ENCODE measurements at regions not wholly inside any gene's neighbourhood (a gene's known extent, or its start where the extent isn't known, plus 50 kb on each side); places are given as distances from the start of the nearest gene placed in this dataset.
"Not testable (repeated sequence)": the region's sequence is repeated elsewhere in the genome, so short reads cannot be mapped to it uniquely, and the experiment has no call there.

DNA sequence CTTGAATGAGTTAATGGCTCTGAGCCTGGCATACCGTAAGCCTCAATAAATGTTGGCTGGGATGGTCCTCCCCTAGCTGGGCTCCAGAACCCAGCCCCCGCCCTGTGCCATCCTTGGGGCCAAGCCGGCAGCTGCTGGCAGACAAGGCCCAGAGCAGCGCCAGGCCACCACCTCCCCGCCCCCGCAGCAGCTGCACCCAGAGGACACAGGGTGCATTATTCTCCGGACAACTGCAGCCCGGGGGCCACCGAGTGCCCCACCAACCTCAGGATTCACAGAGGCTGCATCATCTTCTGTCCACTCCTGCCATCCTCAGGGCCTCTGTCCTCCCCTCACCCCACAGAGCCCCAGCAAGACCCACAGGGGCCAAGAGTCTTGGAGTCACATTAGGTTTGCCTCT is 92.7 kb downstream of the NCOR2 start:
- no peak for DNase-seq

DNA sequence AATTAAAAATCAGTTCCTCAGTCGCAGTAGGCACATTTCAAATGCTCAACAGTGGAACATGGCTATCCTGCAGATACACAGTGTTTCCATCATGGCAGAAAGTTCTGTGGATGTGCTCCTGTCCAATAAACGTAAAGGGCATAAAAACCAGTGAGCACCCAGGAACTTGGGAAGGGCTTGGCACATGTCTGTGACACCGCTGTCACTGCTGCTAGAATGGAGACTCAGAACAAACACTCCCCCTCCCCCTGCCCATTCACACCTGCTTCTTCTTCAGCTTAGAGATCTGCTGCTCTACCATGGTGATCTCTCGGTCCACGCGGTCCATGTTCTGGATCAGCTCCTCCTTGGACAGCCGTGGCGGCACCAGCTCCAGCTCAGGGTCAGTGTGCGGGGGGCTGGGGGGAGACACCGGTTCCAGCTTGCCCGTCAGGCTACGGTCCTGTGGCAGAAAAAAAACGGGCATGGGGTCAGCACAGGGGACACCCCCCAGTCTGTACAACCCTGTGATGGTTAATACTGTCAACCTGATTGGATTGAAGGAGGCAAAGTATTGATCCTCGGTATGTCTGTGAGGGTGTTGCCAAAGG is 94.6 kb downstream of the NCOR2 start:
- no peak for DNase-seq

DNA sequence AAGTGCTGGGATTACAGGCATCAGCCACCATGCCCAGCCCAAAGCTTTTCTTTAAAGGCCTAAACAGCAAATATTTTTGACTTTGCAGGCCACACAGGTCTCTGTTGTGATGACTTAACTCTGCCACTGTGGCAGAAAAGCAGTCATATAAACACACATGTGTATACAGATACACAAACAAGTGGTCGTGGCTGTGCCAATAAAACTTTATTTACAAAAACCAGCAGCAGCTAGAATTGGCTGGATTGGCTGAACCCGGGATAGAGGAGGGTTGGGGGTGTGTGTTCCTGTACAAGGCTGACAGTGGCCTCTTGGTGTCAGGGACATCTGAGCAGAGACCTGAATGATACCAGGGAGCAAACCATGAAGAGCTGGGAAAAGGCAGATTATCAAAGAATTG is 95.6 kb downstream of the NCOR2 start:
- DNase-seq = no peak

DNA sequence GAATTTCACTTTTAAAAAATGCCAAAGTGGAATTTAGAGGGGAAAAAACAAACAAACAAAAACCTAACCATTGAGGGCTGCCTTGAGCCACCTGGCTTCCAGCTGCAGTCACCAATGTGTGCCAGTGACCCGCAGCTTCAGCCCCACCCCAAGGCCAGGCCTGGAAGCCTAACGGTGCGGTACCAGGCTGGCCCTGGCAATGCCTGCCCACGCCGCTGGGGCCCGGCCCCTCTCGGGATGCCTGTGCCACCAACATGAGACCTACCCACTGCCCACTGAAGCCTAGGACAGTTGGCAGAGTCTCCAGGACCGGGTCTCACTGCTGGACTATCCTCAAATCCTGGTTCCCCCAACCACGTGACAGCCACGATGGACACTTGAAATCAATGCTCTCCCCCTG is 96.6 kb downstream of the NCOR2 start:
- DNase-seq = no peak

DNA sequence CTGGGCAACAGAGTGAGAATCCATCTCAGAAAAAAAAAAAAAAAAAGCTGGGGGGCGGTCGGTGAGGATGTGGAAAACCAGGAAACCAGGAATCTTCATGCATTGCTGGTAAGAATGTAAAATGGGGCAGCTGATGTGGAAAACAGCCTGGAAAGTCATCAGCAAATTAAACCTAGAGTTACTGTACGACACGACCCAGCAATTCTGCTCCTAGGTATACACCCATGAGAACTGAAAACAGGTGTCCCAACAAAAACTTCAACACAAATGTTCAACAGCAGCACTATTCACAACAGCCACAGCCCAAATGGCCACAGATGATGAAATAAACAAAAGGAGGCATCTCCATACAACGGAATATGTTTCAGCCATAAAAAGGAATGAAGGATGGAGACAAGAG is 97.3 kb downstream of the NCOR2 start:
- no peak for DNase-seq

DNA sequence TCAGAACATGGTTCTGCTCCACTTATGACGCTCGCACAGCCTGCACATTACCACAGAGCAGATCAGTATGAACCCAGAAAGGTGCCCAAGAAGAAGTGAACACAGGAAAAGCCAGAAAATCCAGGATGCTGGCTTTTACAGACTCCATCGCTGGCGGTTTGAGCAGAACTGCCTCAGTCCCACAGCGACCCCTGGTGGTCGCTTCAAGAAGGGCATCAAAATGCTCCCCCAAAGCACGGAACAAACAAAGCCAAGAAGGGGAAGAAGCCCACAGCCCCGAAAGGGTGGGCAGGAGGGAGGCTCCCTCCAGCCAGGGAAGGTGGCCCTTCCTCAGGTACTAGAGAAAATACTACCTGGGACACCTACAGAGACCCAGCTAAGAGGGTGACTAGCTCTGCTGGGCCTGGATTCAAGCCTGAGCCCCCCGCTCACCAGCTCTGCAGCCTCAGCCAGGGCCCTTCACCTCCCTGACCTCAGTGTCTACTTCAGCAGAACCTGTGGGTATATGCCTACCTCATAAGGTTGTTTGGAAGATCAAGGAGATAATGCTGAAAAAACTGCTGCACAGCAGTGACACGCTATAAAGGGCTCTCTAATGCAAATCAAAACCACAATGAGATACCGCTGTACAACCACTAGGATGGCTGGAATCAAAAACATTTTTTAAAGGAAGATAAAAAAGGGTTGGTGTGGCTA is 98.1 kb downstream of the NCOR2 start:
- DNase-seq = no peak

DNA sequence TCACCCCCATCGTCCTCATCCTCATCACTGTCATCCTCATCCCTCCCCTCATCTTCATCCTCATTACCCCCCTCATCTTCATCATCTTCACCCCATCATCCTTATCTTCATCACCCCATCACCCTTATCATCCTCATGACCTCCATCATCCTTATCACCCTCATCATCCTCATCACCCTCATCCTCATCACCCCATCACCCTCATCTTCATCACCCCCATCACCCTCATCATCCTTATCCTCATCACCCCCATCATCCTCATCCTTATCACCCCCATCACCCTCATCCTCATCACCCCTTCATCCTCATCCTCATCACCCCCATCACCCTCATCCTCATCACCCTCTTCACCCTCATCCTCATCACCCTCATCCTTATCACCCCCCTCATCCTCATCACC is 99.9 kb downstream of the NCOR2 start:
- not testable (repeated sequence) for DNase-seq

DNA sequence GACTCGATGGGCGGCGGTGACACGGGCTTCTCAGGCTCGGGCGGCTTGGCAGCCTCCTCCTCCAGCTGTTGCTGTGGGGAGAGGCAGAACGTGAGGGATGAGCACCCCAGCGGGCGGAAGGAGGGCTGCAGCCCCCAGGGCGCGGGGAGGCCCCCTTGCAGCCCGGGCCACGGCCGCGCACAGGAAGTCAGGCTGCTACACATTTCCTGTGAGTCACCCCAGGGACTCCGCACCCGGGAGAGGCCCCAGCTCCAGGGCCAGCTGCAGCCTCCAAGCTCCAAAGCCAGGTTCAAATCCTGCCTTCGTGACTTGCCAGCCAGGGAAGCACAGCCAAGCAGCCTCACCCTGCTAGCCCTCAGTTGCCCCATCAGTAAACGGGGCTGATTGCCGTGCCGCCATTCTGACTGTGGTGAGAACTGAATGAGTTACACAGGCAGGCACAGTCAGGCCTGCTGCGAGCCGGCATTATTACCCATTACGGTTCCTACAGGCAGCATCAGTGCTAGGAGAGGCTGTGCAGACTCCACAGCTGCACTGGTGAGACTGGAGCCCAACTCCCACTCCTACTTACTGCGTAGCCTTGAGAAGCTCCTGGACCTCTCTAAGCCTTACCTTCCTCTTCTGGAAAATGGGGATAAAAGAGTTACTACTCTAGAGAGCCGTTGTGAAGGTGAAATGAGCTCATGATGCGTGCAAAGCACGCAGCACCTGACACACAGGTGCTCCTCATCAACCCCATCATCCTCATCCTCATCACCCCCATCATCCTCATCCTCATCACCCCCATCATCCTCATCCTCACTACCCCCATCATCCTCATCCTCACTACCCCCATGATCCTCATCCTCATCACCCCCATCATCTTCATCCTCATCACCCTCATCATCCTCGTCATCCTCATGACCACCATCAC is 100.9 kb downstream of the NCOR2 start:
- DNase-seq = peak in 1 of 3 experiments; percentile 22

DNA sequence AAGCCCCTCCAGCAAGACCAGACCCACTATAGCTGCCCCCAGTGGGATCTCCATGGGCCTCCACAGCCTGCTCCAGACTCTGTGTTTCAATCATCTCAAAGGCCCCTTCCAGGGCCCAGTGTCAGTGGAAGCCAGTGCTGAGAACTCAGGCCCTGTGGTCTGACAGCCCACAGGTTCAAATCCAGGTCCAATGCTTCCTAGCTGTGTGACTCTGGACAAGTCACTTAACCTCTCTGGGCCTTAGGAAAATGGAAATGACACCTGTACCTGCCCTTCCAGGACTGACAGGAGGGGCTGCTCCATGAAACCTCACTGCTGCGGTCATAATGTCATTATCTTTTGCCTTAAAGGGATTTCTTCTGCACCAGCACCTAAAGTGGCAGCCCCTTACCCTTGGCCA is 101.9 kb downstream of the NCOR2 start:
- DNase-seq = no peak

DNA sequence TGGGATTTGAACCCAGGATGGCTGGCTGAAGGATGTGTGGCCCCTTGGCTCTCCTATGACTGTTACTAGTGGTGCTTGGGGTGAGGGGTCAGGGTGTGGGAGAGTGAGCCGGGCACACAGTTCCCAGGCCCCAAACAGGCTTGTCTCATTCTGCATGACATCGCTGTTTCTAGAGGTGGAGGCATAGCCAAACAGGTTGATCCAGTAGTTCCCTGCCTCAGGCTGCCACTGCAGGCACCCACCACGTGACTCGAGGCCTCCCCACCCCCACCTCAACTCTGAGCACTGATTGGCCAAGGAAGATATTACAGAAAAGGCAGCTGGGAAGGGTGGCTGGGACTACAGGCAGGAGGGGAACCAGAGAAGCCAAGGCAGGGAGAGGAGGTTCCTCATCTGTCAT is 102.6 kb downstream of the NCOR2 start:
- DNase-seq = peak in 1 of 3 experiments; percentile 65

DNA sequence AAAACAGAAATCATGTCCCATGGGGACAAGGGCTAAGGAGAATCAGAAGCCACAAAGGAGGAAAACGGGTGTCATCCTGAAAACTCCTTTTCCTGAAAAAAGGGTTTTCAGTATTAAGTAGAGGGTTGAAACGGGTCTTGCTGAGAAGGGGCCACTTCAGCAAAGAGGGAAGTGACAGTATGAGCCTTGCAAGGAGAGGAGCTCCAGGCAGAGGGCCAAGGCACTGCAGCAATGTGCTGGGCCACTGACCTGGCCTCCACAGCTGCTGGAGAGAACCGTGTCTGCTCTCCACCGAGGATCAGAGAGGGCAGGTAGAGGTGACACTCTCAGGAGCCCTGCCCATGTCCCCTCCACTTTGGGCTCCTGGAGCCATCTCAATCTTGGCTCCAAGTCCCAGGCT is 103.3 kb downstream of the NCOR2 start:
- DNase-seq = peak in 2 of 3 experiments; percentile 64 to 80

DNA sequence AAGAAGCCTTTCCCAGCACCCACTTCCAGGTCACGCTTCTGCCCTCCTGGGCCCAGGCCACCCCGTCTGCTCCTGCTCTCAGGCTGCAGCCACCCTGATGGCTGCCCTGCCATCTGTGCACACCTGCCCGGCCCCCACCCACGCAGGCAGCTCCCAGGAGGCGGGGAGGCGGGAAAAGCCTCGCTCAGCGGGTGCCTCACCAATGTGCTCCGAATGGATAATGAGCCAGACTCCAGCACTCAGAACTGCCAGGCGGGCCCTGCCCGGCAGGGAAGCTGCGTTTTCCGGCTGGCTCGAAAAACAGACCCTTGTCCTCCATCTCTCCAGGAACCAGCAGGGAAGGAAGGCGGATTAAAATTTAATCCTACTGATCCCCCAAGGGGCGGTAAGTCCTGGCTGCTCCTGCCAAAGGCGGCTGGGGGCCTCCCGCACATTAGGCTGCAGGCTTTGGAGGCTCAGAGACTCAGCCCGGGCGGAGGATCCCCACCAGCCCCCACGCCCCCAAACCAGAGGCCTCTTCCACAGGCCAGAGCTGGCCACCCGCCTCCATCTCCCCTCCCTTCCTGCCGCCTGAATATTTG is 104.0 kb downstream of the NCOR2 start:
- peak; percentile 57 to 99 (median 97) for DNase-seq

DNA sequence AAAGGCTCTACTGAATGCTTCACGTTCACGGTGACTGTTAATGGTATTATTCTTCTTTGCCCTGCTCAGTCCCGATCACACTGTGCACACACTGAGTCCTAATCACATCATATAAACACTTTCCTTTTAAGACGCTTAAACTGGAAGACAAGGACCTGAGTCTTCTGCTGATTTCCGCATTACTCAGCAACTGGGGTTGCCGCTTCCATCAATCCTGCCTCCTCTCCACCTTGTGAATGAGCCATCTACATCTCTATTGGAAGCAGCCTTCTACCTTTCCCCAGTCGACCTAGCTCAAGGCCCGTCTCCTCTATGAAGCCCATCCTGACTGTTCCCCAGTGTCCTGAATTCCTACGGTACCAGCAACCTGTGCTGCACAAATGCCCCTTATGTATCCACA is 104.7 kb downstream of the NCOR2 start:
- DNase-seq = no peak

DNA sequence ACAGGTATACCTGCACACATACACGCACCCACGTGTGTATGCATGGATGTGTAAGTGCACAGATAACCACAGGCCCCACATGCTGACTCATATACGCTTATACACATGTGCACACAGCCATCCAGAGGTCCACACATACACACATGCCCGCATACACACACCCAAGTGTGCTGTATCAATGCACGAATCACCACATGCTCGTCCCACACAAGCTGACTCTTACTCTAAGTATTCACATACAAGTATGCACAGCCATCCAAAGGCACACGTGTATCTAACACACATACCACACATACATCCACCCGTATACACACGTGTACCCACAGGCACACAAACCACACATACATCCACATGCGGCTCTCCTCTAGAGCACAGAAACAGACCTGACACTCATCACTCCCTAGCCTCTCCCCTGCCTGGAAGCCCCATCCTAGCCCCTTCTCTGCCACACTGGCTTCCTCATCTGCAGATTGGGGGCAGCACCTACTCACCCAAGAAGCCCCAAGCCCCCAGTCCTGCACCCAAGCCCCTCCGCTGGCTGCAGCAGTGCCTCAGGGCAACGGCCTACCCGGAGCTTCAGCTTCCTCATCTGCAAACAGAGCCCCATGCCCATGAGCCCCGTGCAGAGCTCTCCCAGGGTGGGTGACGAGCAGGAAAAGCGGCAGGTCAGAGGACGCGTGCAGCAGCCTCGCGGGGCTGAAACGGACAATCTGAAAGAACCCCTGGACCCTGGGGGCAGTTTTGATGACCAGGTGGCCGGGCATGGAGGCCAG is 105.4 kb downstream of the NCOR2 start:
- DNase-seq = no peak

DNA sequence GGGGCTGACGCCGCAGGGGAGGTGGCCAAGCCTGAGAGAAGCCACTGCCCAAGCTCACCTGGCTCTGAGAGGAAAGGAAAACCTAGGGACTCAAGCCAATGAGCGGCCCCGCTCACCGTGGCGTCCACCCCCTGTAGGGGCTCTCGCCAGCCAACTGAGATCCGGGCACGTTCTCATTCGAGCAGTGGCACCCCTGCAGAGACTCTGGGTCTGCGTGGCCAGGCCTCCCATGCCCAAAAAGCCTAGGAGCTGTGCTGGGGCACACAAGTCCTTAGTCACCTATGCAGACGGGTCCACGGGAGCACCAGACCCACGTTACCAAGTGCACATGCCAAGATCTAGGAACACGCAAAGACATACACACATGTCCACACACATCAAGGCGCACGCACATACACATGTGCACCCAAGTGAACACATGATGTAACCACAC is 106.2 kb downstream of the NCOR2 start:
- DNase-seq = no peak

DNA sequence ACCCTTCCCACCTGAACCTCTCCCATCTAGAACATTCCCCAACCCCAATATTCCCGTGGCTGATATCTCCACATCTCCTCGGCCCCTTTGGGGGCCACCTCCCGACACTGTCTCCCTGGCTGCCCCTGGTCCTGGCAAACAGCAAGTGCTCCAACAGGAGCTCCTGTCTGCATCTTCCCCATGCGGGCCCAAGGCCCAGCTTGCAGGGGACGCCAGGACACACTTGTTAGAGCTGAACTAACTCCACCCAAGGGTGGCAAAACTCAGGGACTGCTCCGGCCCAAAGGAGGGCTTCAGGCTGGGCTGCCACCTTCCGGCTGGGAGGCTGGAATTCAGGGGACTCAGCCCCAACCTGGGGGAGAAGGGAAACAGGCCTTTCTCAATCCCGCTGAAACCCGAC is 106.6 kb downstream of the NCOR2 start:
- no peak for DNase-seq

DNA sequence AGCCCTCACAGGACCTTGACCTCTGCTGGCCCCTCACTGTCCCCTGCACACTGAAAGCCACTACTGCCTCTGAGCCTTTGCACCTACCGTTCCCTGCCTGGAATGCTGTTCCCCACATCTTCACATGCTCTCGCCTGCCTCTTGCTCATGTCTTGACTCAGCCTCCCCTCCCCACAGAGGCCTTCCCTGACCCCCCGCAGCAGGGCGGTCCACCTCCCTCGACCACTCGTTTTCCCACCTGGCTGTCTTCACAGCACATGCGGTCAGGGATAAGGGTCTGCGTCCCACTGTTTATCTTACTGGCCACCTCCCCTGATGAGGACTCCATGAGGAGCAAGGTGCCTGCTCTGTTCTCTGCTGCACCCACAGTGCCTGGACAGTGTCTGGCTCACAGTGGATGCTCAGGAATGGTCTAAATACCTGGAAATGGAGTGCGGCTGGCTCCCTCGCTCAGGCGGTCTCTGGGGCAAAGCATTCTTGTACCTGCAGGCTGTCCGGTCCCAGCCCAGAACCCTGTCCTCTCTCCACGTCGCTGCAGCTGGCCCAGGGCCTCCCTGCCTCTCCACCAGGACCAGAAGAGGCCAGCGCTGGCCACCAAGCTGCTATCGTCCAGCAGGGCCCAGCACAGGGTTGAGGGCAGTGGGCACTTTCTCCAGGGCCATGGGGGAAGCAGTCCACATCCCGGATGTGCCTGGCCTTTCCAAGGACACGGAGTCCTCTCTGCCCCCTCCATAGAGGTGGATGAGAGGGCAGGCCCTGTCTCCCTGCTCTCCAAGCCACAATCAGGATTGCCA is 107.4 kb downstream of the NCOR2 start:
- DNase-seq = no peak

DNA sequence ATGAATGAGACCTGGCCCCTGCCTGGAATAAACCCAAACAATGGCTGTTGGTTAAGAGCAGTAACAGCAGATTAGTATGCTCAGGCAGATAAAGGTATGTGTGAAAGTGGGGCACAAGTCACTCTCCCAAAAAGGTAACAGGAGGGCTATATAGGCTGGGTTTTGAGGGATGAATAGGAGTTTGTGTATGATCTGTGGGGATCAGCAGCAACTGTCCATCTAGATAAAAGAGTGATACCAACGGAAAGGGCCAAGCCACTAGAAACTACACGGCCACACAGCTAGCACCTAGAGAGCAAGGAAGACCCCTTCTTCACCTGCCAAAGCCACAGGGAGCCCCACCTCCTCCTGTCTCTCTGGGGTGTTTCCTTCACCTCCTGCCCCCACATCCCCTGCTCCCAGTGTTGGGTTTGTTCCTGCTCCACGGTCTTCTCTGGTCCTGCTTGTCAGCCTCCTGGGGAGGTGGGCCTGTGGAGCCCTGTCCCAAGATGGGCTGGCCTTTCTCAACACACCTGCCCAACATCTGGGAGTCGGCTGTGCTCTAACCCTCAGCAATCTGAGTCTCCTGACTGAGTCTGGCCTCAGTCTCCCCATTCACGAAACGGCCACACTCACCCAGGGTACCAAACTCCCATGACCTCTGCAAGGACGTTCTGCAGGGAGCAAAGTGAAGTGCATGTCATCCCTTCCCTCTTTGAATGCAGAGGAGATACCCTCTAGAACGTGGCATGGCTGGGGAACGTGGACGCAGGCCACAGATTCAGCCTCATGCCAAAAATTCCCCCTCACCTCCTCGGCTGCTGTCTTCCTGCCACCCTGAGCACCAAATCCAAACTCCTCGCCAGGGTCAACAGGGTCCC is 108.2 kb downstream of the NCOR2 start:
- DNase-seq = no peak

DNA sequence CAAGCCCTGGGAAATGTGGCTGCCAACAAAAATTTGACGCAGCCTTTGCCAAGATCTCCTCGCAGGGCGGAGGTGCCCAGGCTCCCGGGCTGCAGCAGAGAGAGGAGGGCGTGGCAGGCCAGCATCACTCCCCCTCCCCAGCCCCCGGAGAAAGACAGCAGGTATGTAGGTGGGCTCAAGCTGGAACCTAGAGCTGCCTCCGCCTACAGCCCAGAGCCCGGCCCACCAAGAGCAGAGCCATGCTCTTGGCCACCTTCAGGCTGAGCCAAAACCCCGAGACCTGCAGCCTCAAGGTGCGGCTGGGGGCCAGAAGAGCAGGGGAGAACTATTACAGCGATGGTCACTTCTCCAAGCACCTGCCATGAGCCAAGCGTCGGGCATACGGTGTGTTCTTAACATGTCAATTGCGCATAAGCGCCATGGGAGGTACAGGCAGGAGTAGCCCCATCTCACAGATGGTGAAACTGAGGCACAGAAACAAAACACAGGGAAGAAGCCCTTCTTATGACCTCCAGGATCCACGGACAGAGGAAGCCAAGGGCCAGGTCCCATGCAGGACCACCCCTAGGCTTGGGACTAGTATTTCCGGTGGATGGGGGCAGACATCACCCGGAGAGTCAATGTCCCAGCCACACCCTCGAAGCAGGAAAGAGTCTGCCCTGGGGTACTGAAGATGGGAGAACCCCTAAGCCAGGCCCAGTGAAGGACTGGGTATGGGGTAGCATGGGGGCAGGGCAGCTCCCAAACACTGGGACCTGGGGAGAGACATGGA is 109.0 kb downstream of the NCOR2 start:
- DNase-seq = no peak
